ENCODE measurements at regions not wholly inside any gene's neighbourhood (a gene's known extent, or its start where the extent isn't known, plus 50 kb on each side); places are given as distances from the start of the nearest gene placed in this dataset.

GRCh38 chr14:97699026-97699425, 901.8 kb downstream of the VRK1 start:
- DNase-seq, result no peak

- DNase-seq, result no peak
Measured at GRCh38 chr14:97703006-97703760, 906.0 kb downstream of the VRK1 start.

- DNase-seq, result no peak
Measured at GRCh38 chr14:97704316-97704885, 907.2 kb downstream of the VRK1 start.

GRCh38 chr14:97705107-97705506, 907.9 kb downstream of the VRK1 start:
- no peak for DNase-seq

- DNase-seq, result no peak
Measured at GRCh38 chr14:97705976-97706375, 908.8 kb downstream of the VRK1 start.

GRCh38 chr14:97706819-97707218, 909.6 kb downstream of the VRK1 start:
- no peak for DNase-seq

- DNase-seq, result no peak
Measured at GRCh38 chr14:97707603-97708002, 910.4 kb downstream of the VRK1 start.

- DNase-seq, result no peak
Measured at GRCh38 chr14:97709552-97709951, 912.4 kb downstream of the VRK1 start.

GRCh38 chr14:97710726-97711125, 913.5 kb downstream of the VRK1 start:
- DNase-seq, result no peak

GRCh38 chr14:97712471-97712870, 915.3 kb downstream of the VRK1 start:
- no peak for DNase-seq

GRCh38 chr14:97713023-97713422, 915.8 kb downstream of the VRK1 start:
- DNase-seq, result no peak

GRCh38 chr14:97718886-97719442, 921.8 kb downstream of the VRK1 start:
- DNase-seq, result no peak

- no peak for DNase-seq
Measured at GRCh38 chr14:97719931-97720330, 922.7 kb downstream of the VRK1 start.

- DNase-seq, result no peak
Measured at GRCh38 chr14:97723351-97723750, 926.2 kb downstream of the VRK1 start.

- DNase-seq, result no peak
Measured at GRCh38 chr14:97723819-97724218, 926.6 kb downstream of the VRK1 start.

GRCh38 chr14:97724265-97724731, 927.1 kb downstream of the VRK1 start:
- no peak for DNase-seq

GRCh38 chr14:97726676-97727075, 929.5 kb downstream of the VRK1 start:
- no peak for DNase-seq

GRCh38 chr14:97730706-97731105, 933.5 kb downstream of the VRK1 start:
- no peak for DNase-seq

- no peak for DNase-seq
Measured at GRCh38 chr14:97731800-97732199, 934.6 kb downstream of the VRK1 start.

GRCh38 chr14:97747316-97747715, 950.1 kb downstream of the VRK1 start:
- no peak for DNase-seq

- DNase-seq, result no peak
Measured at GRCh38 chr14:97748616-97749015, 951.4 kb downstream of the VRK1 start.

- no peak for DNase-seq
Measured at GRCh38 chr14:97757491-97757890, 960.3 kb downstream of the VRK1 start.

GRCh38 chr14:97760050-97760449, 962.9 kb downstream of the VRK1 start:
- no peak for DNase-seq

GRCh38 chr14:97762386-97762785, 965.2 kb downstream of the VRK1 start:
- DNase-seq, result no peak
